Calu3 (cell line): ENCODE measurements at regions not wholly inside any gene's neighbourhood (a gene's known extent, or its start where the extent isn't known, plus 50 kb on each side); places are given as distances from the start of the nearest gene placed in this dataset.

ENCODE experiments used
- BruUV-seq: library from RNA; stranded (reverse); fragments of 400-500 nt; replicated peaks from 2 replicates; lab custom pipeline; 2021; lab: Mats Ljungman, UMichigan
- CTCF ChIA-PET: fragments of 300-600 bp; sonication (Branson Sonifier 250); formaldehyde crosslinking; loops from one replicate; lab custom pipeline; 2022; ENCODE audit warnings: antibody characterized with exemption; lab: Charles Lee
- DNase-seq: peaks from one replicate; pipeline ENCODE4 v3.0.0; 2022
- H3K27ac Mint-ChIP-seq: one replicate; pipeline ENCODE4 v1.8.0; 2022; ENCODE audit warnings: mixed read lengths; ENCODE audit not compliant: unreplicated experiment
- H3K27me3 Mint-ChIP-seq: one replicate; pipeline ENCODE4 v1.8.0; 2022; ENCODE audit warnings: mixed read lengths; ENCODE audit not compliant: unreplicated experiment
- H3K36me3 Mint-ChIP-seq: one replicate; pipeline ENCODE4 v1.8.0; 2022; ENCODE audit warnings: mild to moderate bottlenecking, moderate library complexity, mixed read lengths; ENCODE audit not compliant: insufficient read depth, unreplicated experiment
- H3K4me1 Mint-ChIP-seq: one replicate; pipeline ENCODE4 v1.8.0; 2022; ENCODE audit warnings: mild to moderate bottlenecking, low read depth, mixed read lengths; ENCODE audit not compliant: unreplicated experiment
- H3K4me3 Mint-ChIP-seq: one replicate; pipeline ENCODE4 v1.8.0; 2022; ENCODE audit warnings: mild to moderate bottlenecking, low read depth, moderate library complexity, mixed read lengths; ENCODE audit not compliant: unreplicated experiment
- H3K9me3 Mint-ChIP-seq: one replicate; pipeline ENCODE4 v1.8.0; 2022; ENCODE audit warnings: low read depth, mixed read lengths; ENCODE audit not compliant: unreplicated experiment
- CTCF ChIP-seq: fragments of 200-600 bp; IDR thresholded peaks from one replicate; pipeline ENCODE4 v1.8.0; 2022; ENCODE audit warnings: antibody characterized with exemption; ENCODE audit not compliant: unreplicated experiment
- intact Hi-C: fragments of 100-400 bp; cut with micrococcal nuclease; formaldehyde crosslinking; loops from one replicate; pipeline ENCODE4 v1.10.0; 2022; ENCODE audit not compliant: unreplicated experiment

GRCh38 chr15:81812456-81812855 lies 233.4 kb downstream of the MEX3B start:
- H3K4me1 Mint-ChIP-seq: no peaks in the 10 kb centered on the region
- peaks cover 10% of the 10 kb centered on the region for H3K9me3 Mint-ChIP-seq
- no peak for DNase-seq
- CTCF ChIA-PET: no interaction called here
- no peaks in the 10 kb centered on the region for H3K36me3 Mint-ChIP-seq
- no peak overlapping the region for H3K27ac Mint-ChIP-seq
- BruUV-seq: no TSS peak
- TF ChIP-seq CTCF: no peak
- intact Hi-C loops: no loop called here
- no peaks in the 10 kb centered on the region for H3K27me3 Mint-ChIP-seq
- no peak overlapping the region for H3K4me3 Mint-ChIP-seq

- Mint-ChIP-seq H3K27me3 (no peaks in the 10 kb centered on the region), H3K9me3 (peaks cover 10% of the 10 kb centered on the region), H3K27ac (no peak overlapping the region), H3K36me3 (no peaks in the 10 kb centered on the region), H3K4me3 (no peak overlapping the region), H3K4me1 (no peaks in the 10 kb centered on the region)
- DNase-seq: no peak
- BruUV-seq: no TSS peak
- CTCF ChIA-PET: no interaction called here
- intact Hi-C loops: no loop called here
- TF ChIP-seq CTCF: no peak
Observed at GRCh38 chr15:81811736-81812135, 234.1 kb downstream of the MEX3B start.

GRCh38 chr15:81809543-81809942 lies 236.3 kb downstream of the MEX3B start:
- Mint-ChIP-seq H3K4me3 (no peak overlapping the region), H3K9me3 (peaks cover 10% of the 10 kb centered on the region), H3K36me3 (no peaks in the 10 kb centered on the region), H3K4me1 (no peaks in the 10 kb centered on the region), H3K27me3 (no peaks in the 10 kb centered on the region), H3K27ac (no peak overlapping the region)
- DNase-seq: peak; percentile 10
- TF ChIP-seq CTCF: no peak
- BruUV-seq: no TSS peak
- intact Hi-C loops: no loop called here
- CTCF ChIA-PET: no interaction called here

- no TSS peak for BruUV-seq
- peaks cover 10% of the 10 kb centered on the region for H3K9me3 Mint-ChIP-seq
- no peak overlapping the region for H3K4me3 Mint-ChIP-seq
- CTCF ChIA-PET: no interaction called here
- H3K36me3 Mint-ChIP-seq: no peaks in the 10 kb centered on the region
- no peaks in the 10 kb centered on the region for H3K4me1 Mint-ChIP-seq
- no peak for DNase-seq
- H3K27me3 Mint-ChIP-seq: no peaks in the 10 kb centered on the region
- no peak overlapping the region for H3K27ac Mint-ChIP-seq
- intact Hi-C loops: no loop called here
- no peak for TF ChIP-seq CTCF
Observed at GRCh38 chr15:81807806-81808205, 238.0 kb downstream of the MEX3B start.
